ENCODE measurements at regions not wholly inside any gene's neighbourhood (a gene's known extent, or its start where the extent isn't known, plus 50 kb on each side); places are given as distances from the start of the nearest gene placed in this dataset.
A peak's percentile ranks its signal among the peaks of the same experiment; 100 is the strongest.

DNA sequence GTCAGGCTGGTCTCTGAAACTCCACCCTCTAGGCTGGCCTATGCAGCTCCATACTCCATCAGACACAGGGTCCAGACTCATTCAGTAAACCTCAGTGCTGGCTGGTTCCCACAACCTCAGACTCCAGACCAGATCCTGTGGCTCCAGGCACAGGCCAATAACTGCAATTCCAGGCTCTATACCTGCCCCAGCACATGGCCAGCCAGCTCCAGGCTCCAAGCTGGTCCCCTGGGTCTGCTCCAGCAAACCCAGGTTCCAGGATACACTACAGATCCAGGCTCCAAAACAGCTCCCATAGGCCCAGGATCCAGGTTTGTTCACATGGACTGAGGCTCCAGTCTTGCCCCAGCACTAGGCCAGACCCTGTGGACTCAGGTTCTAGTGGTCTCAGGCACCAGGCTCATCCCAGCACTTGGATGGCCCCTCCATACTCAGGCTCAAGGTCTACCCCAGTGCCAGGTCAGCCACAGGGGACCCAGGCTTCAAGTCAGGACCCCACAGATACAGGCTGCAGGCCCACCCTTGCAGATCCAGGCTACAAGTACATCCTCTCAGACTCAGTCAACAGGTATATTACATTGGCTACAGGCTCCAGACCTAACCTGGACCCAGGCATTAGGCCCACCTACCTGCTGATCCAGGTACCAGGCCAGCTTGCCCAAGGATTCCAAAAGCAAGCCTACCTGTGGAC lies 117.6 kb upstream of the TMEM170B start (continued):
- TF ChIP-seq, protein P1, sequence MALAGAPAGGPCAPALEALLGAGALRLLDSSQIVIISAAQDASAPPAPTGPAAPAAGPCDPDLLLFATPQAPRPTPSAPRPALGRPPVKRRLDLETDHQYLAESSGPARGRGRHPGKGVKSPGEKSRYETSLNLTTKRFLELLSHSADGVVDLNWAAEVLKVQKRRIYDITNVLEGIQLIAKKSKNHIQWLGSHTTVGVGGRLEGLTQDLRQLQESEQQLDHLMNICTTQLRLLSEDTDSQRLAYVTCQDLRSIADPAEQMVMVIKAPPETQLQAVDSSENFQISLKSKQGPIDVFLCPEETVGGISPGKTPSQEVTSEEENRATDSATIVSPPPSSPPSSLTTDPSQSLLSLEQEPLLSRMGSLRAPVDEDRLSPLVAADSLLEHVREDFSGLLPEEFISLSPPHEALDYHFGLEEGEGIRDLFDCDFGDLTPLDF (CRISPR knock-in tag; IDR thresholded peaks at IDR 0.05), result no peak
- TF ChIP-seq ZNF589 (CRISPR knock-in tag; conservative IDR thresholded peaks at IDR 0.05) (no peak), ZNF841 (CRISPR knock-in tag; IDR thresholded peaks at IDR 0.05; ENCODE audit: borderline replicate concordance) (no peak), MAFK (conservative IDR thresholded peaks at IDR 0.05 in 1 of 2, IDR thresholded peaks at IDR 0.05 in 1 of 2; ENCODE audit: low read length in 2 of 2) (no peak), ZBTB20 (CRISPR knock-in tag; IDR thresholded peaks at IDR 0.05; ENCODE audit: borderline replicate concordance, low read depth) (no peak), TBX2 (CRISPR knock-in tag; IDR thresholded peaks at IDR 0.05; ENCODE audit: borderline replicate concordance) (no peak), ZNF33B (CRISPR knock-in tag; IDR thresholded peaks at IDR 0.05) (no peak), MATR3 (CRISPR knock-in tag; IDR thresholded peaks at IDR 0.05) (no peak), MBD4 (IDR thresholded peaks at IDR 0.05; ENCODE audit: borderline replicate concordance, low read length) (no peak), ZFP41 (CRISPR knock-in tag; IDR thresholded peaks at IDR 0.05; ENCODE audit: borderline replicate concordance) (0 out of 2 replicates have a peak, but pooled peaks have one; percentile 64), ZNF713 (CRISPR knock-in tag; IDR thresholded peaks at IDR 0.05) (no peak), ZNF770 (CRISPR knock-in tag; IDR thresholded peaks at IDR 0.05) (no peak), MXD3 (CRISPR knock-in tag; IDR thresholded peaks at IDR 0.05) (no peak), HMGA1 (CRISPR knock-in tag; conservative IDR thresholded peaks at IDR 0.05) (no peak), STAT5B (CRISPR knock-in tag; IDR thresholded peaks at IDR 0.05) (no peak), NFKB2 (CRISPR knock-in tag; IDR thresholded peaks at IDR 0.05; ENCODE audit: borderline replicate concordance) (no peak), WIZ (CRISPR knock-in tag; IDR thresholded peaks at IDR 0.05) (no peak)
- TF ChIP-seq, protein P2, sequence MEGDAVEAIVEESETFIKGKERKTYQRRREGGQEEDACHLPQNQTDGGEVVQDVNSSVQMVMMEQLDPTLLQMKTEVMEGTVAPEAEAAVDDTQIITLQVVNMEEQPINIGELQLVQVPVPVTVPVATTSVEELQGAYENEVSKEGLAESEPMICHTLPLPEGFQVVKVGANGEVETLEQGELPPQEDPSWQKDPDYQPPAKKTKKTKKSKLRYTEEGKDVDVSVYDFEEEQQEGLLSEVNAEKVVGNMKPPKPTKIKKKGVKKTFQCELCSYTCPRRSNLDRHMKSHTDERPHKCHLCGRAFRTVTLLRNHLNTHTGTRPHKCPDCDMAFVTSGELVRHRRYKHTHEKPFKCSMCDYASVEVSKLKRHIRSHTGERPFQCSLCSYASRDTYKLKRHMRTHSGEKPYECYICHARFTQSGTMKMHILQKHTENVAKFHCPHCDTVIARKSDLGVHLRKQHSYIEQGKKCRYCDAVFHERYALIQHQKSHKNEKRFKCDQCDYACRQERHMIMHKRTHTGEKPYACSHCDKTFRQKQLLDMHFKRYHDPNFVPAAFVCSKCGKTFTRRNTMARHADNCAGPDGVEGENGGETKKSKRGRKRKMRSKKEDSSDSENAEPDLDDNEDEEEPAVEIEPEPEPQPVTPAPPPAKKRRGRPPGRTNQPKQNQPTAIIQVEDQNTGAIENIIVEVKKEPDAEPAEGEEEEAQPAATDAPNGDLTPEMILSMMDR (CRISPR knock-in tag; IDR thresholded peaks at IDR 0.05), result no peak
- TF ChIP-seq, protein P3, sequence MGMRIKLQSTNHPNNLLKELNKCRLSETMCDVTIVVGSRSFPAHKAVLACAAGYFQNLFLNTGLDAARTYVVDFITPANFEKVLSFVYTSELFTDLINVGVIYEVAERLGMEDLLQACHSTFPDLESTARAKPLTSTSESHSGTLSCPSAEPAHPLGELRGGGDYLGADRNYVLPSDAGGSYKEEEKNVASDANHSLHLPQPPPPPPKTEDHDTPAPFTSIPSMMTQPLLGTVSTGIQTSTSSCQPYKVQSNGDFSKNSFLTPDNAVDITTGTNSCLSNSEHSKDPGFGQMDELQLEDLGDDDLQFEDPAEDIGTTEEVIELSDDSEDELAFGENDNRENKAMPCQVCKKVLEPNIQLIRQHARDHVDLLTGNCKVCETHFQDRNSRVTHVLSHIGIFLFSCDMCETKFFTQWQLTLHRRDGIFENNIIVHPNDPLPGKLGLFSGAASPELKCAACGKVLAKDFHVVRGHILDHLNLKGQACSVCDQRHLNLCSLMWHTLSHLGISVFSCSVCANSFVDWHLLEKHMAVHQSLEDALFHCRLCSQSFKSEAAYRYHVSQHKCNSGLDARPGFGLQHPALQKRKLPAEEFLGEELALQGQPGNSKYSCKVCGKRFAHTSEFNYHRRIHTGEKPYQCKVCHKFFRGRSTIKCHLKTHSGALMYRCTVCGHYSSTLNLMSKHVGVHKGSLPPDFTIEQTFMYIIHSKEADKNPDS (CRISPR knock-in tag; IDR thresholded peaks at IDR 0.05), result no peak
- TF ChIP-seq, protein P4, sequence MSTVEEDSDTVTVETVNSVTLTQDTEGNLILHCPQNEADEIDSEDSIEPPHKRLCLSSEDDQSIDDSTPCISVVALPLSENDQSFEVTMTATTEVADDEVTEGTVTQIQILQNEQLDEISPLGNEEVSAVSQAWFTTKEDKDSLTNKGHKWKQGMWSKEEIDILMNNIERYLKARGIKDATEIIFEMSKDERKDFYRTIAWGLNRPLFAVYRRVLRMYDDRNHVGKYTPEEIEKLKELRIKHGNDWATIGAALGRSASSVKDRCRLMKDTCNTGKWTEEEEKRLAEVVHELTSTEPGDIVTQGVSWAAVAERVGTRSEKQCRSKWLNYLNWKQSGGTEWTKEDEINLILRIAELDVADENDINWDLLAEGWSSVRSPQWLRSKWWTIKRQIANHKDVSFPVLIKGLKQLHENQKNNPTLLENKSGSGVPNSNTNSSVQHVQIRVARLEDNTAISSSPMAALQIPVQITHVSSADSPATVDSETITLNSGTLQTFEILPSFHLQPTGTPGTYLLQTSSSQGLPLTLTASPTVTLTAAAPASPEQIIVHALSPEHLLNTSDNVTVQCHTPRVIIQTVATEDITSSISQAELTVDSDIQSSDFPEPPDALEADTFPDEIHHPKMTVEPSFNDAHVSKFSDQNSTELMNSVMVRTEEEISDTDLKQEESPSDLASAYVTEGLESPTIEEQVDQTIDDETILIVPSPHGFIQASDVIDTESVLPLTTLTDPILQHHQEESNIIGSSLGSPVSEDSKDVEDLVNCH (CRISPR knock-in tag; IDR thresholded peaks at IDR 0.05), result no peak

Measured in HepG2 (cell line).